ENCODE measurements at regions not wholly inside any gene's neighbourhood (a gene's known extent, or its start where the extent isn't known, plus 50 kb on each side); places are given as distances from the start of the nearest gene placed in this dataset.

GRCh38 chr2:43107679-43108078 is 118.7 kb downstream of the ZFP36L2 start:
- TF ChIP-seq CTCF (optimal IDR thresholded peaks at IDR 0.05 in 1 of 3, IDR thresholded peaks at IDR 0.05 in 1 of 3, conservative IDR thresholded peaks at IDR 0.05 in 1 of 3; ENCODE audit: extremely low read depth in 1 of 3, insufficient read depth in 2 of 3, low read length in 3 of 3): no peak
- TF ChIP-seq EZH2 (IDR thresholded peaks at IDR 0.05; ENCODE audit: low read length): no peak

All from keratinocyte (primary cell).